GM21515 (cell line): ENCODE measurements at regions not wholly inside any gene's neighbourhood (a gene's known extent, or its start where the extent isn't known, plus 50 kb on each side); places are given as distances from the start of the nearest gene placed in this dataset.

ENCODE experiments used
- ATAC-seq: cut with Tn5 transposase; IDR thresholded peaks from one replicate; pipeline ENCODE4 v1.9.1; 2021; ENCODE audit not compliant: unreplicated experiment

- no peak for ATAC-seq
Measured at GRCh38 chr6:100944644-100945043, 63.5 kb upstream of the ASCC3 start.

- no peak for ATAC-seq
Measured at GRCh38 chr6:100946021-100946540, 65.0 kb upstream of the ASCC3 start.

- ATAC-seq = no peak
Measured at GRCh38 chr6:100946711-100947110, 65.6 kb upstream of the ASCC3 start.

- ATAC-seq = no peak
Measured at GRCh38 chr6:100948381-100949133, 67.4 kb upstream of the ASCC3 start.

GRCh38 chr6:100952006-100952405, 70.9 kb upstream of the ASCC3 start:
- no peak for ATAC-seq

- ATAC-seq = no peak
Measured at GRCh38 chr6:100959280-100959679, 78.2 kb upstream of the ASCC3 start.

GRCh38 chr6:100962466-100962865, 81.3 kb upstream of the ASCC3 start:
- no peak for ATAC-seq

GRCh38 chr6:100965067-100965466, 83.9 kb upstream of the ASCC3 start:
- no peak for ATAC-seq

- no peak for ATAC-seq
Measured at GRCh38 chr6:100968949-100969348, 87.8 kb upstream of the ASCC3 start.

GRCh38 chr6:100979267-100979666, 98.1 kb upstream of the ASCC3 start:
- ATAC-seq = no peak

- no peak for ATAC-seq
Measured at GRCh38 chr6:100980949-100981348, 99.8 kb upstream of the ASCC3 start.

- no peak for ATAC-seq
Measured at GRCh38 chr6:100986921-100987320, 105.8 kb upstream of the ASCC3 start.

- no peak for ATAC-seq
Measured at GRCh38 chr6:100987556-100987955, 106.4 kb upstream of the ASCC3 start.

- ATAC-seq = no peak
Measured at GRCh38 chr6:100988391-100988984, 107.4 kb upstream of the ASCC3 start.

- ATAC-seq = no peak
Measured at GRCh38 chr6:100990070-100990469, 108.9 kb upstream of the ASCC3 start.

GRCh38 chr6:100996409-100996808, 115.3 kb upstream of the ASCC3 start:
- ATAC-seq = no peak

GRCh38 chr6:100998111-100998510, 117.0 kb upstream of the ASCC3 start:
- ATAC-seq = no peak

GRCh38 chr6:100999034-100999597, 118.0 kb upstream of the ASCC3 start:
- no peak for ATAC-seq

- no peak for ATAC-seq
Measured at GRCh38 chr6:101000341-101000740, 119.2 kb upstream of the ASCC3 start.

GRCh38 chr6:101001012-101001411, 119.9 kb upstream of the ASCC3 start:
- ATAC-seq = no peak

GRCh38 chr6:101001607-101002006, 120.5 kb upstream of the ASCC3 start:
- no peak for ATAC-seq

GRCh38 chr6:101003075-101003474, 121.9 kb upstream of the ASCC3 start:
- no peak for ATAC-seq
